GM13977 (cell line): ENCODE measurements at regions not wholly inside any gene's neighbourhood (a gene's known extent, or its start where the extent isn't known, plus 50 kb on each side); places are given as distances from the start of the nearest gene placed in this dataset.

Experiments
- DNase-seq: peaks from one replicate; pipeline ENCODE4 v3.0.0; 2012; ENCODE audit warnings: low spot score
- in situ Hi-C: fragments of 300-500 bp; cut with MboI; formaldehyde crosslinking; loops from one replicate; pipeline ENCODE4 v1.12.0; 2022; ENCODE audit warnings: low sequenced_read_pairs, low pct_unique_long_range_greater_than_20kb, mixed read lengths, inconsistent platforms; ENCODE audit not compliant: unreplicated experiment
- TF ChIP-seq, protein P1 (sequence below): IDR thresholded peaks from 2 replicates; pipeline ENCODE4 v1.5.1; 2012; ENCODE audit warnings: mild to moderate bottlenecking, control low read depth; ENCODE audit not compliant: insufficient read depth; ENCODE audit errors: extremely low read depth, missing control alignments

DNA sequence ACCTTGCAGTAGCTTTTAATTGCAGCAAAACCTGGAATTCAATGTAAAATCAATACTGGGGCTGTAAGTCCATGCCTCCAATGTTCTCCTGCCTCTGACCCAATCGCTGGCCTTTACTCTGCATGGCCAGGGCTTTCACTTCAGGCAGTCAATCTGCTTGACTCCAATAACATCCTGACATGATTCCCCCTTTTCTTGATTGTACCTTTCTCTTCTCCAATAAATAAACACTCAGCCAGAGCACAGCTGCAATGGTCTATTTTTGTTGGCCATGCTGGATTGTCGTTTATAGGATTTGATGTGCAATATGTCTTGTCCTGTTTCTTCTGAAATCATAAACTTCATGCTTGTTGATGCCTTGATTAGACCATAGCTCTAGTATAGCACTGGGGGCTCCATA lies 97.8 kb upstream of the COL1A2 start:
- DNase-seq, result no peak
- in situ Hi-C loops, result no loop called here
- TF ChIP-seq, protein P1, sequence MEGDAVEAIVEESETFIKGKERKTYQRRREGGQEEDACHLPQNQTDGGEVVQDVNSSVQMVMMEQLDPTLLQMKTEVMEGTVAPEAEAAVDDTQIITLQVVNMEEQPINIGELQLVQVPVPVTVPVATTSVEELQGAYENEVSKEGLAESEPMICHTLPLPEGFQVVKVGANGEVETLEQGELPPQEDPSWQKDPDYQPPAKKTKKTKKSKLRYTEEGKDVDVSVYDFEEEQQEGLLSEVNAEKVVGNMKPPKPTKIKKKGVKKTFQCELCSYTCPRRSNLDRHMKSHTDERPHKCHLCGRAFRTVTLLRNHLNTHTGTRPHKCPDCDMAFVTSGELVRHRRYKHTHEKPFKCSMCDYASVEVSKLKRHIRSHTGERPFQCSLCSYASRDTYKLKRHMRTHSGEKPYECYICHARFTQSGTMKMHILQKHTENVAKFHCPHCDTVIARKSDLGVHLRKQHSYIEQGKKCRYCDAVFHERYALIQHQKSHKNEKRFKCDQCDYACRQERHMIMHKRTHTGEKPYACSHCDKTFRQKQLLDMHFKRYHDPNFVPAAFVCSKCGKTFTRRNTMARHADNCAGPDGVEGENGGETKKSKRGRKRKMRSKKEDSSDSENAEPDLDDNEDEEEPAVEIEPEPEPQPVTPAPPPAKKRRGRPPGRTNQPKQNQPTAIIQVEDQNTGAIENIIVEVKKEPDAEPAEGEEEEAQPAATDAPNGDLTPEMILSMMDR, result no peak

DNA sequence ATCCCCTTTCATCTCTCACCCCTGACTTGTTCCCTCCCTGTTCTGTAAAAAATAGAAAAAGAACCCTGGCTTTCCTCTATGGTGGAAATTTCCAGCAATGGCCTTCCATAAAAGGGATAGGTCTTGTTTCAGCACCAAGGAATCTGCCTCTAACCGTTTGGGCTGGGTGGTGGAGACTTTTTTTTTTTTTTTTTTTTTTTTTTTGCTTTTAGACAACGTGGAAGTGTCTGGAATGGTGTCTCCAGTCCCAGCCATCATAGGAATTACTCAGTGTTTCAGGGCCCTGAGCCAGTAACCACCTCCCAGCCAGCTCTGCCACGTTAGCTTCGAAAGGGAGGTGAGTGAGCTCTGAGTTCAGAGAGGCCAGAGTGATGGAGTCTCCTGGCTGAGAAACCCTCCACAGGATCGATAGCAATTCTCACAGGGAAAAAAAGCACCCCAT lies 97.3 kb upstream of the COL1A2 start:
- in situ Hi-C loops, result no loop called here
- TF ChIP-seq, protein P1, result no peak
- no peak for DNase-seq

GRCh38 chr7:94298943-94299342 lies 95.8 kb upstream of the COL1A2 start:
- TF ChIP-seq, protein P1, result no peak
- in situ Hi-C loops, result no loop called here

GRCh38 chr7:94300176-94300835 lies 94.4 kb upstream of the COL1A2 start:
- TF ChIP-seq, protein P1, result no peak
- no peak for DNase-seq
- in situ Hi-C loops, result no loop called here

More at GRCh38 chr7:94298943-94299342, 95.8 kb upstream of the COL1A2 start:
- DNase-seq, result no peak

DNA sequence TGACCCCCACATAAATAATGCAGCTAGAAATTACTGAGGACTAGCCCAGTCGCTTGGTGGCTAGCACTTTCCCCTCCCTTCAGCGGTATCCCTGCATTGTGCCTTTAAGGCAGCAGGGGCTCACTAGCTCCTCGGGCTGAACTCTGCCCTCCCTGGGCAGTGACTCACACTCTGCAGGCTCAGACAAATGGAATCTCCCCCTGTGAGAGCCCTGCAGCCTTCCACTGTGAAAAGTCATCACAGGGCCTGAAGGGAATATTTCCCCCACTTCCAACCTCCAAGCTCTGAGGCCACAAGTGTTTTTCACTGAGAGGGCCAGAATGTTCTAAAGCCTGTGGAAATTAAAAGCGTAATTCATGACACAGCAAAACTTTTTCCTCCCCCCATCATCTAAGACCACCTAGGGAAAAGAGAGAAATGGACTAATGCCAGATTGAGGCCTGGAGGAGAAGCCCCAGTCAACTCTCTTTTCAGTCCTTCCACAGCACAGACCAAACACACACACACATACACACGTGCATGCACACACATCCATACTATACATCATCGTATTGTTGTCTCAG lies 93.6 kb upstream of the COL1A2 start:
- no peak for DNase-seq
- in situ Hi-C loops, result no loop called here
- TF ChIP-seq, protein P1, result no peak

DNA sequence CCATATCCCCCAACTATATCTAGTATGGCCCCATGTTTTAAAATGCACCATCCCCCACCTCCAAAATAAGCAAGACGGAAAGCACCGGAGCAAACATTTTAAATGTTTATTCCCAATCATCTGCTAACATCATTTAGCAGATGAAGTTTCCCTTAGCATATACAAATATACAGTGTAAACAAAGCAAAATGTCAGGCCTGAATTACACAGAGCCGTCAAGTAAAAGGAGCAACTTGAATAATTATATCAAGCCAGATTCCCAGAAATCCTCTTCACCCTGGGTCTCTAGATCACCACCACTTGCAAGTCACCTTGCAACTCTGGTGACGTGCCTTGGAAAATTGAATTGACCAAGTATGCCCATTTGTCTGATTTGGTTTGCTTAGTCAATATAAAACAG lies 91.6 kb upstream of the COL1A2 start:
- TF ChIP-seq, protein P1, result no peak
- no peak for DNase-seq
- in situ Hi-C loops, result no loop called here
